NCI-H774 (cell line): ENCODE measurements at regions not wholly inside any gene's neighbourhood (a gene's known extent, or its start where the extent isn't known, plus 50 kb on each side); places are given as distances from the start of the nearest gene placed in this dataset.

ENCODE experiments used
- DNase-seq: peaks from one replicate; lab custom pipeline; 2025; lab: John Stamatoyannopoulos, UW

- DNase-seq: no peak
These were observed 1245.7 kb upstream of the LRRTM1 start for GRCh38 chr2:81550277-81550676.

- DNase-seq: no peak
These were observed 1245.1 kb upstream of the LRRTM1 start for GRCh38 chr2:81549646-81550045.

- no peak for DNase-seq
These were observed 1241.1 kb upstream of the LRRTM1 start for GRCh38 chr2:81545626-81546025.

GRCh38 chr2:81542119-81542518 lies 1237.6 kb upstream of the LRRTM1 start:
- DNase-seq: no peak

- no peak for DNase-seq
These were observed 1225.4 kb upstream of the LRRTM1 start for GRCh38 chr2:81529944-81530343.

GRCh38 chr2:81528852-81529480 lies 1224.4 kb upstream of the LRRTM1 start:
- no peak for DNase-seq

GRCh38 chr2:81523344-81523743 lies 1218.8 kb upstream of the LRRTM1 start:
- DNase-seq: no peak

- no peak for DNase-seq
These were observed 1208.8 kb upstream of the LRRTM1 start for GRCh38 chr2:81513328-81513727.

GRCh38 chr2:81505586-81505985 lies 1201.0 kb upstream of the LRRTM1 start:
- no peak for DNase-seq

- no peak for DNase-seq
These were observed 1191.0 kb upstream of the LRRTM1 start for GRCh38 chr2:81495556-81495955.

- no peak for DNase-seq
These were observed 1178.7 kb upstream of the LRRTM1 start for GRCh38 chr2:81483254-81483653.

GRCh38 chr2:81481994-81482368 lies 1177.4 kb upstream of the LRRTM1 start:
- DNase-seq: peak; percentile 65

- peak; percentile 84 for DNase-seq
These were observed 1176.9 kb upstream of the LRRTM1 start for GRCh38 chr2:81481242-81481993.

GRCh38 chr2:81467096-81467495 lies 1162.5 kb upstream of the LRRTM1 start:
- no peak for DNase-seq

- no peak for DNase-seq
These were observed 1157.9 kb upstream of the LRRTM1 start for GRCh38 chr2:81462420-81462819.

- no peak for DNase-seq
These were observed 1140.6 kb upstream of the LRRTM1 start for GRCh38 chr2:81445176-81445575.

- DNase-seq: no peak
These were observed 1133.0 kb upstream of the LRRTM1 start for GRCh38 chr2:81437456-81438000.

GRCh38 chr2:81436256-81436655 lies 1131.7 kb upstream of the LRRTM1 start:
- DNase-seq: no peak

- no peak for DNase-seq
These were observed 1108.1 kb upstream of the LRRTM1 start for GRCh38 chr2:81412681-81413080.

- DNase-seq: no peak
These were observed 1099.0 kb upstream of the LRRTM1 start for GRCh38 chr2:81403508-81403907.

- no peak for DNase-seq
These were observed 1092.0 kb upstream of the LRRTM1 start for GRCh38 chr2:81396417-81397019.

- DNase-seq: no peak
These were observed 1091.2 kb upstream of the LRRTM1 start for GRCh38 chr2:81395746-81396145.

GRCh38 chr2:81389203-81389602 lies 1084.7 kb upstream of the LRRTM1 start:
- no peak for DNase-seq
